HepG2 (cell line): ENCODE measurements at regions not wholly inside any gene's neighbourhood (a gene's known extent, or its start where the extent isn't known, plus 50 kb on each side); places are given as distances from the start of the nearest gene placed in this dataset.

Experiments
- DZIP1 ChIP-seq: sonication (generic); formaldehyde crosslinking; IDR thresholded peaks from 2 replicates; pipeline ENCODE4 v1.5.0; 2020; ENCODE audit warnings: mild to moderate bottlenecking, missing genetic modification reagents
- ETS1 ChIP-seq: sonication (generic); formaldehyde crosslinking; IDR thresholded peaks from 2 replicates; pipeline ENCODE4 v1.4.0; 2020; ENCODE audit warnings: missing genetic modification reagents
- GATAD2A ChIP-seq: IDR thresholded peaks from 2 replicates; pipeline ENCODE4 v1.6.1; 2016
- GFI1 ChIP-seq: sonication (generic); formaldehyde crosslinking; IDR thresholded peaks from 2 replicates; pipeline ENCODE4 v1.5.0; 2020; ENCODE audit warnings: missing genetic modification reagents, mild to moderate bottlenecking, borderline replicate concordance
- HDAC2 ChIP-seq: sonication (generic); formaldehyde crosslinking; IDR thresholded peaks from 2 replicates; pipeline ENCODE4 v1.4.0; 2020; ENCODE audit warnings: missing genetic modification reagents
- HNRNPK ChIP-seq: fragments of 200-400 bp; formaldehyde crosslinking; IDR thresholded peaks from 2 replicates; pipeline ENCODE4 v1.6.1; 2018; ENCODE audit warnings: low read length, low read depth, moderate library complexity, mild to moderate bottlenecking; ENCODE audit not compliant: poor library complexity, severe bottlenecking
- IRX3 ChIP-seq: sonication (generic); formaldehyde crosslinking; IDR thresholded peaks from 2 replicates; pipeline ENCODE4 v1.8.1; 2023; ENCODE audit warnings: mild to moderate bottlenecking, low read depth, missing genetic modification reagents, borderline replicate concordance
- KDM1A ChIP-seq: IDR thresholded peaks from 2 replicates; pipeline ENCODE4 v1.6.1; 2016; ENCODE audit warnings: missing compliant biosample characterization
- SKI ChIP-seq: fragments of 450-650 bp; IDR thresholded peaks from one replicate; pipeline ENCODE4 v1.6.1; 2018; ENCODE audit warnings: mild to moderate bottlenecking; ENCODE audit not compliant: partially characterized antibody
- SMAD3 ChIP-seq: sonication (generic); formaldehyde crosslinking; IDR thresholded peaks from 2 replicates; pipeline ENCODE4 v1.4.0; 2020; ENCODE audit warnings: missing genetic modification reagents
- U2AF1 ChIP-seq: fragments of 200-400 bp; formaldehyde crosslinking; optimal IDR thresholded peaks from 2 replicates; pipeline ENCODE3; 2017; ENCODE audit warnings: mild to moderate bottlenecking, low read depth, low read length
- ZBTB40 ChIP-seq, 2 experiments: fragments of 450-650 bp in 1 of 2; sonication (generic) in 1 of 2; formaldehyde crosslinking in 1 of 2; IDR thresholded peaks; 2 replicates each; pipeline versions ENCODE4 v1.6.1 to v1.8.0; 2016 to 2022; ENCODE audit warnings: antibody characterized with exemption in 1 of 2, mild to moderate bottlenecking in 1 of 2, missing genetic modification reagents in 1 of 2
- ZFP41 ChIP-seq: sonication (generic); formaldehyde crosslinking; IDR thresholded peaks from 2 replicates; pipeline ENCODE4 v1.4.0; 2020; ENCODE audit warnings: mild to moderate bottlenecking, missing genetic modification reagents, borderline replicate concordance
- ZNF180 ChIP-seq: sonication (generic); formaldehyde crosslinking; IDR thresholded peaks from 2 replicates; pipeline ENCODE4 v1.4.0; 2020; ENCODE audit warnings: low read depth, missing genetic modification reagents, borderline replicate concordance
- ZNF225 ChIP-seq: sonication (generic); formaldehyde crosslinking; IDR thresholded peaks from 2 replicates; pipeline ENCODE4 v1.4.0; 2020; ENCODE audit warnings: mild to moderate bottlenecking, missing genetic modification reagents
- ZNF230 ChIP-seq: sonication (generic); formaldehyde crosslinking; IDR thresholded peaks from 2 replicates; pipeline ENCODE4 v1.4.0; 2020; ENCODE audit warnings: mild to moderate bottlenecking, missing genetic modification reagents
- ZNF629 ChIP-seq: sonication (generic); formaldehyde crosslinking; conservative IDR thresholded peaks from 2 replicates; pipeline ENCODE4 v1.5.0; 2020; ENCODE audit warnings: missing genetic modification reagents
- ZNF724P ChIP-seq: sonication (generic); formaldehyde crosslinking; IDR thresholded peaks from 2 replicates; pipeline ENCODE4 v1.8.0; 2022; ENCODE audit warnings: missing genetic modification reagents, borderline replicate concordance

- no peak for TF ChIP-seq SMAD3 (CRISPR knock-in tag)
- no peak for TF ChIP-seq IRX3 (CRISPR knock-in tag)
- peak; percentile 94 for TF ChIP-seq GFI1 (CRISPR knock-in tag)
- peak; percentile 15; the same call in 1 of the 2 replicates for TF ChIP-seq HDAC2 (CRISPR knock-in tag)
- TF ChIP-seq ZBTB40 (IDR thresholded peaks at IDR 0.05) = no peak
- peak; percentile 94 for TF ChIP-seq ZBTB40 (CRISPR knock-in tag; IDR thresholded peaks at IDR 0.05)
- TF ChIP-seq DZIP1 (CRISPR knock-in tag) = no peak
- no peak for TF ChIP-seq ETS1 (CRISPR knock-in tag)
- TF ChIP-seq SKI = no peak
- no peak for TF ChIP-seq ZNF180 (CRISPR knock-in tag)
- no peak for TF ChIP-seq ZNF230
- no peak for TF ChIP-seq ZNF225
- TF ChIP-seq GATAD2A = 0 out of 2 replicates have a peak, but pooled peaks have one; percentile 20
- TF ChIP-seq HNRNPK = no peak
- TF ChIP-seq ZNF629 (CRISPR knock-in tag) = no peak
- TF ChIP-seq ZNF724P (CRISPR knock-in tag) = no peak
- no peak for TF ChIP-seq KDM1A (CRISPR knock-in tag)
- no peak for TF ChIP-seq ZFP41
- no peak for TF ChIP-seq U2AF1
Observed at GRCh38 chr1:10848109-10848684, 51.8 kb upstream of the CASZ1 start (continued).
